A673 (cell line): ENCODE measurements at regions not wholly inside any gene's neighbourhood (a gene's known extent, or its start where the extent isn't known, plus 50 kb on each side); places are given as distances from the start of the nearest gene placed in this dataset.
A peak's percentile ranks its signal among the peaks of the same experiment; 100 is the strongest.

ENCODE experiments used
- BruUV-seq: library from RNA; stranded (reverse); fragments of 400-500 nt; replicated peaks from 2 replicates; lab custom pipeline; 2021; lab: Mats Ljungman, UMichigan
- CTCF ChIA-PET: fragments of 300-600 bp; sonication (Branson Sonifier 250); formaldehyde crosslinking; loops from one replicate; lab custom pipeline; 2022; ENCODE audit warnings: antibody characterized with exemption; lab: Charles Lee
- POLR2A ChIA-PET: fragments of 300-600 bp; sonication (Branson Sonifier 250); formaldehyde crosslinking; loops from one replicate; lab custom pipeline; 2022; ENCODE audit warnings: antibody characterized with exemption; ENCODE audit not compliant: low non-redundant PET; lab: Charles Lee
- DNase-seq: peaks from one replicate; pipeline ENCODE4 v3.0.0-alpha.2; 2015; ENCODE audit warnings: low spot score
- H3K27ac ChIP-seq: fragments of 200-600 bp; sonication (generic); 2 replicates; pipeline ENCODE4 v1.5.1; 2016; ENCODE audit warnings: mixed run types, low read depth, mild to moderate bottlenecking, mixed read lengths, antibody characterized with exemption, low read length; ENCODE audit not compliant: poor library complexity, severe bottlenecking
- H3K27me3 ChIP-seq: fragments of 200-600 bp; sonication (generic); replicated peaks from 2 replicates; pipeline ENCODE4 v1.6.1; 2017; ENCODE audit warnings: mixed run types, low read depth, mild to moderate bottlenecking, mixed read lengths, antibody characterized with exemption, low read length; ENCODE audit not compliant: insufficient read depth, poor library complexity
- H3K36me3 ChIP-seq: fragments of 200-600 bp; sonication (generic); 2 replicates; pipeline ENCODE4 v1.6.1; 2016; ENCODE audit warnings: mixed run types, mild to moderate bottlenecking, mixed read lengths, antibody characterized with exemption, low read length; ENCODE audit not compliant: insufficient read depth, poor library complexity, severe bottlenecking
- H3K4me1 ChIP-seq: fragments of 200-600 bp; sonication (generic); 2 replicates; pipeline ENCODE4 v1.6.1; 2017; ENCODE audit warnings: mixed run types, mild to moderate bottlenecking, mixed read lengths, antibody characterized with exemption, low read length; ENCODE audit not compliant: insufficient read depth, poor library complexity, severe bottlenecking
- H3K4me3 ChIP-seq: fragments of 200-600 bp; sonication (generic); 2 replicates; pipeline ENCODE4 v1.5.1; 2016; ENCODE audit warnings: low read depth, mixed run types, mild to moderate bottlenecking, mixed read lengths, low read length; ENCODE audit not compliant: poor library complexity, severe bottlenecking
- H3K9me3 ChIP-seq: fragments of 200-600 bp; sonication (generic); 2 replicates; pipeline ENCODE4 v1.6.1; 2016; ENCODE audit warnings: mixed run types, low read depth, mild to moderate bottlenecking, mixed read lengths, antibody characterized with exemption, low read length; ENCODE audit not compliant: poor library complexity, severe bottlenecking
- EZH2 ChIP-seq: fragments of 200-600 bp; sonication (generic); IDR thresholded peaks from 2 replicates; pipeline ENCODE4 v1.6.1; 2017; ENCODE audit warnings: borderline replicate concordance, low read depth, mild to moderate bottlenecking, mixed read lengths, antibody characterized with exemption, low read length; ENCODE audit not compliant: poor library complexity, severe bottlenecking
- intact Hi-C: fragments of 100-400 bp; cut with micrococcal nuclease; formaldehyde crosslinking; loops from one replicate; pipeline ENCODE4 v1.10.0; 2022; ENCODE audit not compliant: unreplicated experiment
- TF ChIP-seq, protein P1 (sequence below): fragments of 300-800, 200-600 bp; sonication (generic); conservative IDR thresholded peaks from 2 replicates; pipeline ENCODE4 v1.5.1; 2017; ENCODE audit warnings: low read depth, mild to moderate bottlenecking, antibody characterized with exemption, low read length, moderate library complexity, mixed read lengths

DNA sequence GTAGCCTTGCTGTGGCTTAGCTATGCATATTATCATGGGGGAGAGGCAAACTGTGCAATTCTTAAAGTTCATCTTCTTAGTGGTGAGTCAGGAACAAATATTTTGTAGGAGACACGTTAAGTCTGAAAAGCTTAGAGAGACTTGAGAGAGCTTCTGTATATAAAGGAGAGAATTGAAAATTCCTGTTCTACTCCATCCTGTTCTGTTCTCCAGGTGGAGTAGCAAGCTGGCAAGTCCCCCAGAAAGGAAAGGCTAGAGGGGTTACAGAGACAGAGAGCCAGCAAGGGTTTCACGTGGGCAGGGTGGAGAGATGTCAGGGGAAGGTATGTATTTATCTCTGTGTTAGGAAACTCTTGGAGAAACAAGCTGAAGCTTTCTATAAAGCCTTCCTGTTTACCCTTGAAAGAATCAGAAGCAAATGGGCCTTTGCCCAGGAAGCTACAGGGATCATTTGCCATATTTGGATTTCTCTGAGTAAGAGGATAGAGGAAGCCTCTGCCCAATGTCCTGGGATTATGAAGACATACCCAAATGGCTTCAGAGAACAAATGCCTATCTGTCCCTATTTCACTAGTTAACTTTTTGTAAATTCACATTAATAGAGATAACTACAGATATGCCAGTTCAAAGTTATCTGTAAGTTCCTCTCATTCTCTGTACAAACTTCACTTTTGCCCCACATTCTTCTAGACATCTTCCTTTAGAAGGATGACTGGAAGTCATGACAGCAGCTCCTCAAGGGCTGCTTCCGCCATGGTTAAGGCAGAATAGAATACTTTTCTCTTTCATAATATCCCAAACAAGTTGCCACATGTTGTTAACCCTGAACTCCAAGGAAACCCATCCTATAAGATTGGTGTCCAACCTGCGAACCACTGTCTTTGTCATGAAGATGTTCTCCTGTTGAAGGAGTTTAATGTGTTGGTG is 126.7 kb upstream of the NEDD9 start:
- H3K4me1 ChIP-seq, result no peaks in the 10 kb centered on the region
- intact Hi-C loops, result no loop called here
- no peak overlapping the region for H3K27ac ChIP-seq
- no TSS peak for BruUV-seq
- H3K36me3 ChIP-seq, result no peaks in the 10 kb centered on the region
- no peak overlapping the region for H3K4me3 ChIP-seq
- no peak for DNase-seq
- CTCF ChIA-PET, result no interaction called here
- no peaks in the 10 kb centered on the region for H3K9me3 ChIP-seq
- POLR2A ChIA-PET, result no interaction called here
- no peak for TF ChIP-seq EZH2
- TF ChIP-seq, protein P1, sequence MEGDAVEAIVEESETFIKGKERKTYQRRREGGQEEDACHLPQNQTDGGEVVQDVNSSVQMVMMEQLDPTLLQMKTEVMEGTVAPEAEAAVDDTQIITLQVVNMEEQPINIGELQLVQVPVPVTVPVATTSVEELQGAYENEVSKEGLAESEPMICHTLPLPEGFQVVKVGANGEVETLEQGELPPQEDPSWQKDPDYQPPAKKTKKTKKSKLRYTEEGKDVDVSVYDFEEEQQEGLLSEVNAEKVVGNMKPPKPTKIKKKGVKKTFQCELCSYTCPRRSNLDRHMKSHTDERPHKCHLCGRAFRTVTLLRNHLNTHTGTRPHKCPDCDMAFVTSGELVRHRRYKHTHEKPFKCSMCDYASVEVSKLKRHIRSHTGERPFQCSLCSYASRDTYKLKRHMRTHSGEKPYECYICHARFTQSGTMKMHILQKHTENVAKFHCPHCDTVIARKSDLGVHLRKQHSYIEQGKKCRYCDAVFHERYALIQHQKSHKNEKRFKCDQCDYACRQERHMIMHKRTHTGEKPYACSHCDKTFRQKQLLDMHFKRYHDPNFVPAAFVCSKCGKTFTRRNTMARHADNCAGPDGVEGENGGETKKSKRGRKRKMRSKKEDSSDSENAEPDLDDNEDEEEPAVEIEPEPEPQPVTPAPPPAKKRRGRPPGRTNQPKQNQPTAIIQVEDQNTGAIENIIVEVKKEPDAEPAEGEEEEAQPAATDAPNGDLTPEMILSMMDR, result no peak
- no peaks in the 10 kb centered on the region for H3K27me3 ChIP-seq

DNA sequence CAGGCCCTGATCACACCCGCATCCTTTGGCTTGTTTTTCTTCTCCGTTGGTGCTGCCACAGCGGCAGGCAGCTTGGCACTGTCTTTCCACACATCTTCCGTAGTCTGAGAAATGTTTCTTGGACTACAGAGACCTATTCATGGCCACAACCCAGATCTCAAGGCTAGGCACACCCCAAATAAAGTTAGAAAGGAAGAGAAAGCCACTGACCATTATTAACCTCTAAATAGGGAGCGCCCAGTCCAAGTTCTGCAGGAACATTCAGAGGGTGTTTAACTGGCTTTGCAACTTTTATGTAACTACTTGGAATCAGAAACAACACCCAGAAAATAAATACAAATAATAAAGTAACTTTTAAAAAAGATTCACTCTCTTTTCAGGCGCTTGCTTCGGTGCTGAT is 124.8 kb upstream of the NEDD9 start:
- no peak for DNase-seq
- Histone ChIP-seq H3K4me3 (no peak overlapping the region), H3K27ac (no peak overlapping the region), H3K4me1 (no peaks in the 10 kb centered on the region), H3K9me3 (no peaks in the 10 kb centered on the region), H3K27me3 (no peaks in the 10 kb centered on the region), H3K36me3 (no peaks in the 10 kb centered on the region)
- CTCF ChIA-PET, result no interaction called here
- intact Hi-C loops, result no loop called here
- BruUV-seq, result no TSS peak
- TF ChIP-seq, protein P1, result no peak
- POLR2A ChIA-PET, result no interaction called here

- DNase-seq, result peak; percentile 56
- no peaks in the 10 kb centered on the region for H3K9me3 ChIP-seq
- H3K27me3 ChIP-seq, result no peaks in the 10 kb centered on the region
- H3K4me1 ChIP-seq, result no peaks in the 10 kb centered on the region
- no peak overlapping the region for H3K4me3 ChIP-seq
- intact Hi-C loops, result no loop called here
- no peak for TF ChIP-seq EZH2
- TF ChIP-seq, protein P1, result no peak
- BruUV-seq, result no TSS peak
- POLR2A ChIA-PET, result no interaction called here
- no peaks in the 10 kb centered on the region for H3K36me3 ChIP-seq
- CTCF ChIA-PET, result no interaction called here
- H3K27ac ChIP-seq, result no peak overlapping the region
These were observed 124.1 kb upstream of the NEDD9 start for GRCh38 chr6:11356404-11357155.
